Ishikawa (cell line): ENCODE measurements at regions not wholly inside any gene's neighbourhood (a gene's known extent, or its start where the extent isn't known, plus 50 kb on each side); places are given as distances from the start of the nearest gene placed in this dataset.

Experiments
- CEBPB ChIP-seq: IDR thresholded peaks from 2 replicates; pipeline ENCODE4 v1.6.1; 2012
- CREB1 ChIP-seq: IDR thresholded peaks from 2 replicates; pipeline ENCODE4 v1.6.1; 2012; ENCODE audit warnings: low read depth
- EGR1 ChIP-seq: IDR thresholded peaks from 2 replicates; pipeline ENCODE4 v1.6.1; 2012
- EP300 ChIP-seq: IDR thresholded peaks from 2 replicates; pipeline ENCODE4 v1.6.1; 2012; ENCODE audit warnings: borderline replicate concordance
- FOXM1 ChIP-seq: IDR thresholded peaks from 2 replicates; pipeline ENCODE4 v1.6.1; 2012; ENCODE audit warnings: low read depth, borderline replicate concordance
- MAX ChIP-seq: IDR thresholded peaks from 2 replicates; pipeline ENCODE4 v1.6.1; 2012
- NFIC ChIP-seq: IDR thresholded peaks from 2 replicates; pipeline ENCODE4 v1.6.1; 2012
- RAD21 ChIP-seq: IDR thresholded peaks from 2 replicates; pipeline ENCODE4 v1.6.1; 2012; ENCODE audit warnings: low read depth
- TAF1 ChIP-seq: IDR thresholded peaks from 2 replicates; pipeline ENCODE4 v1.6.1; 2012; ENCODE audit warnings: low read depth, mild to moderate bottlenecking
- TCF12 ChIP-seq: IDR thresholded peaks from 2 replicates; pipeline ENCODE4 v1.6.1; 2012; ENCODE audit warnings: low read depth
- TEAD4 ChIP-seq: IDR thresholded peaks from 2 replicates; pipeline ENCODE4 v1.6.1; 2012
- YY1 ChIP-seq: IDR thresholded peaks from 2 replicates; pipeline ENCODE4 v1.6.1; 2012; ENCODE audit warnings: low read depth
- ZBTB7A ChIP-seq: IDR thresholded peaks from 2 replicates; pipeline ENCODE4 v1.6.1; 2012; ENCODE audit warnings: low read depth
- TF ChIP-seq, protein P1 (sequence below): IDR thresholded peaks from 2 replicates; pipeline ENCODE4 v1.6.1; 2012; ENCODE audit warnings: low read depth, mild to moderate bottlenecking
- TF ChIP-seq, protein P2 (sequence below): IDR thresholded peaks from 2 replicates; pipeline ENCODE4 v1.6.1; 2012

DNA sequence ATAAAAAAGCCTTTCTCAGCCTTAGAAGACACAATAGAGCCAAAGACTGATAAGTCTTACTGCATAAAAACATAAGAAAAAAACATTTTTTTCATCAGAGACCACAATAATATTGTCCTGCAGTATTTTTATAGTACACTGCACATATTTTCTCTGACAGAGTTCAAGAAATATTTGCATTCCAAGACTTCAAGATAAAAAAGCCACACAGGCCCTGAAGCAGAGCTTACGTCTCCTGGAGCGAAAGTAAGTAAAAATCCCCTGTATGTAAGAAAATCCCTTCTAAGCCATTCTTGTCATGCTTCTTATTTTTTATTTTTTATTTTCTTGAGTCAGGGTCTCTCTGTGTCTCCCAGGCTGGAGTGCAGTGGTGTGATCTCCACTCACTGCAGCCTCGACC is 755.9 kb downstream of the LIG4 start:
- TF ChIP-seq FOXM1, result no peak
- no peak for TF ChIP-seq YY1
- TF ChIP-seq MAX, result no peak
- TF ChIP-seq CREB1, result no peak
- no peak for TF ChIP-seq CEBPB
- TF ChIP-seq EGR1, result no peak
- TF ChIP-seq ZBTB7A, result no peak
- TF ChIP-seq, protein P1, sequence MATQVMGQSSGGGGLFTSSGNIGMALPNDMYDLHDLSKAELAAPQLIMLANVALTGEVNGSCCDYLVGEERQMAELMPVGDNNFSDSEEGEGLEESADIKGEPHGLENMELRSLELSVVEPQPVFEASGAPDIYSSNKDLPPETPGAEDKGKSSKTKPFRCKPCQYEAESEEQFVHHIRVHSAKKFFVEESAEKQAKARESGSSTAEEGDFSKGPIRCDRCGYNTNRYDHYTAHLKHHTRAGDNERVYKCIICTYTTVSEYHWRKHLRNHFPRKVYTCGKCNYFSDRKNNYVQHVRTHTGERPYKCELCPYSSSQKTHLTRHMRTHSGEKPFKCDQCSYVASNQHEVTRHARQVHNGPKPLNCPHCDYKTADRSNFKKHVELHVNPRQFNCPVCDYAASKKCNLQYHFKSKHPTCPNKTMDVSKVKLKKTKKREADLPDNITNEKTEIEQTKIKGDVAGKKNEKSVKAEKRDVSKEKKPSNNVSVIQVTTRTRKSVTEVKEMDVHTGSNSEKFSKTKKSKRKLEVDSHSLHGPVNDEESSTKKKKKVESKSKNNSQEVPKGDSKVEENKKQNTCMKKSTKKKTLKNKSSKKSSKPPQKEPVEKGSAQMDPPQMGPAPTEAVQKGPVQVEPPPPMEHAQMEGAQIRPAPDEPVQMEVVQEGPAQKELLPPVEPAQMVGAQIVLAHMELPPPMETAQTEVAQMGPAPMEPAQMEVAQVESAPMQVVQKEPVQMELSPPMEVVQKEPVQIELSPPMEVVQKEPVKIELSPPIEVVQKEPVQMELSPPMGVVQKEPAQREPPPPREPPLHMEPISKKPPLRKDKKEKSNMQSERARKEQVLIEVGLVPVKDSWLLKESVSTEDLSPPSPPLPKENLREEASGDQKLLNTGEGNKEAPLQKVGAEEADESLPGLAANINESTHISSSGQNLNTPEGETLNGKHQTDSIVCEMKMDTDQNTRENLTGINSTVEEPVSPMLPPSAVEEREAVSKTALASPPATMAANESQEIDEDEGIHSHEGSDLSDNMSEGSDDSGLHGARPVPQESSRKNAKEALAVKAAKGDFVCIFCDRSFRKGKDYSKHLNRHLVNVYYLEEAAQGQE, result no peak
- TF ChIP-seq, protein P2, sequence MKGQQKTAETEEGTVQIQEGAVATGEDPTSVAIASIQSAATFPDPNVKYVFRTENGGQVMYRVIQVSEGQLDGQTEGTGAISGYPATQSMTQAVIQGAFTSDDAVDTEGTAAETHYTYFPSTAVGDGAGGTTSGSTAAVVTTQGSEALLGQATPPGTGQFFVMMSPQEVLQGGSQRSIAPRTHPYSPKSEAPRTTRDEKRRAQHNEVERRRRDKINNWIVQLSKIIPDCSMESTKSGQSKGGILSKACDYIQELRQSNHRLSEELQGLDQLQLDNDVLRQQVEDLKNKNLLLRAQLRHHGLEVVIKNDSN, result no peak
- no peak for TF ChIP-seq TEAD4
- no peak for TF ChIP-seq EP300
- TF ChIP-seq NFIC, result no peak
- TF ChIP-seq RAD21, result no peak
- TF ChIP-seq TCF12, result no peak
- TF ChIP-seq TAF1, result no peak

DNA sequence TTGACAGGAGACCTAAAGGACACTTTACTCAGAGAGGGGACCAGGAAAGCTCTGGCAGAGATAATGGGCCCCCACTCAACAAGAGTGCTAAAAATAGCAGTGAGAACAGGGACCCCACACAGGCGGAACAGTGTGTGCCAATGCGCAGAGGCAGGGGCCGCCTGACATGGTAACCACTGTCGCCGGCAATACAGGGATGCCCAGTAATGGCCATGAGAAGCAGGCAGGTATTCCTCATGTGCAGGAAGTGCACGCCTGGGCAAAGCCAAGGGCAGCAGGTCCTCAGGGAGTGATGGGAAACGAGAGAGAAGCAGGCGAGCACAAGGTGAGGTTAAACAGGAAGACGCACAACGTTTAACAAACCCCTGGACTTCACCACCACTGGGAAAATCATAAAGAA is 757.1 kb downstream of the LIG4 start:
- TF ChIP-seq MAX (no peak), NFIC (no peak), TEAD4 (no peak), RAD21 (no peak), CREB1 (no peak), FOXM1 (no peak), TAF1 (no peak), CEBPB (no peak), TCF12 (no peak), EGR1 (no peak), ZBTB7A (no peak), YY1 (no peak), EP300 (no peak)
- TF ChIP-seq, protein P1, result no peak
- TF ChIP-seq, protein P2, result no peak

- TF ChIP-seq FOXM1 (no peak), TEAD4 (no peak), CREB1 (no peak), RAD21 (no peak), YY1 (no peak), NFIC (no peak), EP300 (no peak), EGR1 (no peak), ZBTB7A (no peak), CEBPB (no peak), MAX (no peak), TCF12 (no peak), TAF1 (no peak)
- TF ChIP-seq, protein P2, result no peak
- TF ChIP-seq, protein P1, result no peak
Measured at GRCh38 chr13:107457686-107458085, 757.6 kb downstream of the LIG4 start.

DNA sequence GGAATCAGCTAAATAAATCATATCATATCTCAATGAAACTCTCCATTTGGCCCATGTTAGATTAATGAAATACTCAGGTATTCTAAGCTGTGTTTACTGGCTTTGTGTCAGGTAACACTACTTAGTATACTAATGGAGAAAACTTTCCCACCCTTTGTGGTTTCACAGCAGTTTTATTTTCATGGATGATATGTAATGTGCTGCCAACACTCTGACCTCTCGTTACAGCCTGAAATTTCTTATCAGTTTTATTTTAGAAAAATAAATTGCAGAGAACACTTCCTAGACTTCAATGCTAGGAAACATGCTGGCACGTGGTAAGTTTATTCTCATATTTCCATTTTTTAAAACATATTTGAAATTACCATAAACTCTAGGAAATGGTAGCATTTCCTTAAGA is 758.9 kb downstream of the LIG4 start:
- TF ChIP-seq EP300 (no peak), RAD21 (no peak), FOXM1 (no peak), NFIC (no peak)
